Hepatocyte (in vitro differentiated cells): ENCODE measurements at regions not wholly inside any gene's neighbourhood (a gene's known extent, or its start where the extent isn't known, plus 50 kb on each side); places are given as distances from the start of the nearest gene placed in this dataset.

Experiments used
- DNase-seq: peaks from one replicate; pipeline ENCODE4 v3.0.0-alpha.2; 2016; ENCODE audit warnings: low spot score
- H2AFZ ChIP-seq: fragments of 200-600 bp; sonication (generic); 2 replicates; pipeline ENCODE4 v1.6.0; 2016; ENCODE audit warnings: antibody characterized with exemption, mild to moderate bottlenecking
- H3K27ac ChIP-seq: fragments of 200-600 bp; sonication (generic); 2 replicates; pipeline ENCODE4 v1.5.1; 2016; ENCODE audit warnings: mild to moderate bottlenecking
- H3K27me3 ChIP-seq: fragments of 200-600 bp; sonication (generic); 2 replicates; pipeline ENCODE4 v1.6.1; 2016
- H3K36me3 ChIP-seq: fragments of 200-600 bp; sonication (generic); replicated peaks from 2 replicates; pipeline ENCODE4 v1.5.1; 2016; ENCODE audit warnings: low read depth; ENCODE audit not compliant: insufficient read depth
- H3K4me1 ChIP-seq: fragments of 200-600 bp; sonication (generic); 2 replicates; pipeline ENCODE4 v1.5.1; 2016; ENCODE audit warnings: mild to moderate bottlenecking, moderate library complexity; ENCODE audit not compliant: insufficient read depth
- H3K4me2 ChIP-seq: fragments of 200-600 bp; sonication (generic); 2 replicates; pipeline ENCODE4 v1.6.0; 2016
- H3K4me3 ChIP-seq: fragments of 200-600 bp; sonication (generic); 2 replicates; pipeline ENCODE4 v1.5.1; 2016; ENCODE audit warnings: mild to moderate bottlenecking
- H3K79me2 ChIP-seq: fragments of 200-600 bp; sonication (generic); 2 replicates; pipeline ENCODE4 v1.6.0; 2017; ENCODE audit warnings: mild to moderate bottlenecking
- H3K9me2 ChIP-seq: fragments of 200-600 bp; sonication (generic); replicated peaks from 2 replicates; pipeline ENCODE4 v1.6.0; 2017; ENCODE audit warnings: mild to moderate bottlenecking; ENCODE audit not compliant: insufficient read depth
- H3K9me3 ChIP-seq: fragments of 200-600 bp; sonication (generic); 2 replicates; pipeline ENCODE4 v1.5.1; 2016; ENCODE audit warnings: low read depth, mild to moderate bottlenecking
- H4K20me1 ChIP-seq: fragments of 200-600 bp; sonication (generic); 2 replicates; pipeline ENCODE4 v1.6.0; 2016; ENCODE audit warnings: mild to moderate bottlenecking; ENCODE audit not compliant: insufficient read depth, poor library complexity, severe bottlenecking
- EZH2 ChIP-seq: fragments of 200-600 bp; sonication (generic); IDR thresholded peaks from 2 replicates; pipeline ENCODE4 v1.6.1; 2016; ENCODE audit warnings: antibody characterized with exemption, mild to moderate bottlenecking, borderline replicate concordance
- EZH2phosphoT487 ChIP-seq: fragments of 200-600 bp; sonication (generic); IDR thresholded peaks from one replicate; pipeline ENCODE4 v1.6.1; 2018; ENCODE audit warnings: antibody characterized with exemption, mild to moderate bottlenecking, low read depth, moderate library complexity; ENCODE audit not compliant: unreplicated experiment, severe bottlenecking
- WGBS: methylation state at CpG from one replicate; pipeline ENCODE4 v1.1.6; 2016; ENCODE audit warnings: low lambda C conversion rate; ENCODE audit errors: missing lambda C conversion rate; 5-methylcytosine and 5-hydroxymethylcytosine counted together
- TF ChIP-seq, protein P1 (sequence below): fragments of 200-600 bp; sonication (generic); IDR thresholded peaks from 2 replicates; pipeline ENCODE4 v1.5.1; 2016; ENCODE audit warnings: antibody characterized with exemption, mild to moderate bottlenecking; ENCODE audit not compliant: poor library complexity

DNA sequence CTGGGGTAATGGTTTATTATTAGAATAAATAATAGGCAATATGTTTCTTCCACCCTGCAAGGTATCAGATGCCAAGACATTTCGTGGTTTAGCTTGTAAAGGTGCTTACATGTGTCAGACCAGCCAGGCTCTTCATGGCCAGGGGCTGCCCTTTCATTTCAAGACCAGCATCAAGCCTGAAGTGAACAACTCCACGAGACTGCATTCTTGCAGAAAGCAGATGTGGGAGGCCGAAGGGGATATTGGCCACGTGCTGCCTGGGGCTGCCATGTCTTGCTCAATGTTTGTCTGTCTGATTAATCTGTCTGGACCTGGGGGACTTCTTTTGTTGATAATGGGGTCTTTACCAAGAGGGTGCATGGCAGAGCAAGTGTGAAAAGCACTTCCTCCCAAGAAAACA is 294.2 kb upstream of the RBFOX1 start:
- TF ChIP-seq, protein P1, sequence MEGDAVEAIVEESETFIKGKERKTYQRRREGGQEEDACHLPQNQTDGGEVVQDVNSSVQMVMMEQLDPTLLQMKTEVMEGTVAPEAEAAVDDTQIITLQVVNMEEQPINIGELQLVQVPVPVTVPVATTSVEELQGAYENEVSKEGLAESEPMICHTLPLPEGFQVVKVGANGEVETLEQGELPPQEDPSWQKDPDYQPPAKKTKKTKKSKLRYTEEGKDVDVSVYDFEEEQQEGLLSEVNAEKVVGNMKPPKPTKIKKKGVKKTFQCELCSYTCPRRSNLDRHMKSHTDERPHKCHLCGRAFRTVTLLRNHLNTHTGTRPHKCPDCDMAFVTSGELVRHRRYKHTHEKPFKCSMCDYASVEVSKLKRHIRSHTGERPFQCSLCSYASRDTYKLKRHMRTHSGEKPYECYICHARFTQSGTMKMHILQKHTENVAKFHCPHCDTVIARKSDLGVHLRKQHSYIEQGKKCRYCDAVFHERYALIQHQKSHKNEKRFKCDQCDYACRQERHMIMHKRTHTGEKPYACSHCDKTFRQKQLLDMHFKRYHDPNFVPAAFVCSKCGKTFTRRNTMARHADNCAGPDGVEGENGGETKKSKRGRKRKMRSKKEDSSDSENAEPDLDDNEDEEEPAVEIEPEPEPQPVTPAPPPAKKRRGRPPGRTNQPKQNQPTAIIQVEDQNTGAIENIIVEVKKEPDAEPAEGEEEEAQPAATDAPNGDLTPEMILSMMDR = no peak
- TF ChIP-seq EZH2phosphoT487 = no peak
- TF ChIP-seq EZH2 = no peak

DNA sequence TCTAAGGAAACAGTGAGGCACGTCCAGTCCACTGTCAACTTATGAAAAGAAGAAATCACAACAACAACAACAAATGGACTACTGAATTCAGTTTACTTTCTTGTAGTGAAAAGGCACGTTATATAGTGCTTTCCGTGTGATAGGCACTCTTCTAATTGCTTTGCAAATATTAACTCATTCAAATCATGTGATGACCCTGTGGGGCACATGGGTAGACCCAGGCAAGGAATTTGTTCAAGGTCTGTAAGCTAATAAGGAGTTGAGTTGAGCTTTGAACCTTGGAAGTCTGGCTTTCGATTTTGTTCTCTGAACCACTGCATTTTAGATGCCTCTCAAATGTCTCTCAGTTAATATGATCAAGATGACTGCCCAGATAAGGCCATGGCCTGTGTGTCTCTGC is 295.1 kb upstream of the RBFOX1 start:
- H4K20me1 ChIP-seq = no peaks in the 10 kb centered on the region
- no peaks in the 10 kb centered on the region for H3K36me3 ChIP-seq
- H2AFZ ChIP-seq = no peak overlapping the region
- H3K27me3 ChIP-seq = no peaks in the 10 kb centered on the region
- no peak overlapping the region for H3K4me3 ChIP-seq
- H3K9me2 ChIP-seq = no peaks in the 10 kb centered on the region
- peak; percentile 49 for DNase-seq
- no peaks in the 10 kb centered on the region for H3K79me2 ChIP-seq
- H3K9me3 ChIP-seq = no peaks in the 10 kb centered on the region
- no peak overlapping the region for H3K4me2 ChIP-seq
- H3K4me1 ChIP-seq = no peaks in the 10 kb centered on the region
- TF ChIP-seq, protein P1 = no peak
- TF ChIP-seq EZH2phosphoT487 (no peak), EZH2 (no peak)
- 54% methylated on average over 4 of the region's 4 CpGs for WGBS
- peak overlapping the region; percentile 61 for H3K27ac ChIP-seq

More for the DNA sequence above, 294.2 kb upstream of the RBFOX1 start:
- H3K4me3 ChIP-seq = no peak overlapping the region
- no peaks in the 10 kb centered on the region for H4K20me1 ChIP-seq
- no peaks in the 10 kb centered on the region for H3K9me2 ChIP-seq
- no peaks in the 10 kb centered on the region for H3K79me2 ChIP-seq
- no peaks in the 10 kb centered on the region for H3K4me1 ChIP-seq
- H3K9me3 ChIP-seq = no peaks in the 10 kb centered on the region
- no peaks in the 10 kb centered on the region for H3K36me3 ChIP-seq
- 38% methylated on average over 4 of the region's 4 CpGs for WGBS
- no peaks in the 10 kb centered on the region for H3K27me3 ChIP-seq
- H3K4me2 ChIP-seq = no peak overlapping the region
- DNase-seq = no peak
- H2AFZ ChIP-seq = no peak overlapping the region
- H3K27ac ChIP-seq = no peak overlapping the region

DNA sequence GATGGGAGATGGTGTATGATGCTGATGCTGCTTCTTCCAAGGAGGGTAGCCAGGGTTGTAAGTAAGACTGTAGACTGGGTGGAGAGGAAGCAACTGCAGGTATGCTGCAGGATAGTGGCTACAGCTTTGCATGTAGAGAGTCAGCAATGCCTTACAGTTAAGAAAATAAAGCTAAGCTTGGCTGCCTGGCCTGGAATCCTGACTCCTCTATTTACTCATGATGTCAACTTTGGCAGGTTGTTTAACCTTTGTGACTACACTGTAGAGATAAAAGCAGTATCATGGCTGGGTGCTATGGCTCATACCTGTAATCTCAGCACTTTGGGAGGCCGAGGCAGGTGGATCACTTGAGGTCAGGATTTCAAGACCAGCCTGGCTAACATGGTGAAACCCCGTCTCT is 301.6 kb upstream of the RBFOX1 start:
- Histone ChIP-seq H3K4me3 (no peak overlapping the region), H3K27ac (no peak overlapping the region), H3K36me3 (no peaks in the 10 kb centered on the region), H3K4me1 (no peaks in the 10 kb centered on the region), H3K4me2 (no peak overlapping the region), H3K27me3 (no peaks in the 10 kb centered on the region), H3K9me2 (no peaks in the 10 kb centered on the region), H2AFZ (no peak overlapping the region), H3K9me3 (no peaks in the 10 kb centered on the region), H3K79me2 (no peaks in the 10 kb centered on the region), H4K20me1 (no peaks in the 10 kb centered on the region)
- TF ChIP-seq, protein P1 = no peak
- TF ChIP-seq EZH2phosphoT487 (no peak), EZH2 (no peak)
- DNase-seq = peak; percentile 63
- 62% methylated on average over 2 of the region's 2 CpGs for WGBS

DNA sequence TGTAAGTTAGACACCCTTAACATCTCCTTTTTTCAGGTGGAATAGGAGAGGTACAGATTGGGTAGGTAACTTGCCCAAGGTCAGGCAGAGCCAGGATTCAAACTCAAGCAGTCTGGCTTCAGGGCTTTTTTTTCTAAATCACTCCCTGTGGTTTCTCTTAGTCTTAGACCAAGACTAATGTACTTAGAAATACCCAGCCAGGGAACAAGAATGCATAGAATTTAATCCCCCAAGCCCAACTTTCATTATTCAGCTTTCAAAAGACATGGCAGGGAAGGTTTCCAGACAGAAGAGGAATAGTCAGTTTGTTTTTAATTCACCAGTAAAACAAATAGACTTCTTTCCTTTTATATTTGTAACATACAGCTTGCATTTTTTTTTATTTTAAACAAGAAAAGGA is 305.2 kb upstream of the RBFOX1 start:
- DNase-seq = no peak
- no peaks in the 10 kb centered on the region for H3K4me1 ChIP-seq
- H2AFZ ChIP-seq = no peak overlapping the region
- H3K27ac ChIP-seq = no peak overlapping the region
- H3K36me3 ChIP-seq = no peaks in the 10 kb centered on the region
- H3K79me2 ChIP-seq = no peaks in the 10 kb centered on the region
- H4K20me1 ChIP-seq = no peaks in the 10 kb centered on the region
- H3K9me2 ChIP-seq = no peaks in the 10 kb centered on the region
- no peaks in the 10 kb centered on the region for H3K9me3 ChIP-seq
- no peaks in the 10 kb centered on the region for H3K27me3 ChIP-seq
- TF ChIP-seq EZH2phosphoT487 (no peak), EZH2 (no peak)
- TF ChIP-seq, protein P1 = no peak
- no peak overlapping the region for H3K4me2 ChIP-seq
- no peak overlapping the region for H3K4me3 ChIP-seq
